Endothelial cell of umbilical vein (primary cell): ENCODE measurements at regions not wholly inside any gene's neighbourhood (a gene's known extent, or its start where the extent isn't known, plus 50 kb on each side); places are given as distances from the start of the nearest gene placed in this dataset.

Experiments
- CTCF ChIP-seq, 2 donors: IDR thresholded peaks; 1 replicate in 1 of 2; 2 replicates in 1 of 2; pipeline ENCODE4 v1.5.1; 2011; ENCODE audit warnings: low read length in 2 of 2, mild to moderate bottlenecking in 2 of 2, moderate library complexity in 2 of 2, control low read depth in 1 of 2, inconsistent platforms in 1 of 2, low read depth in 1 of 2; ENCODE audit not compliant: insufficient read depth in 1 of 2; ENCODE audit errors: extremely low read depth in 1 of 2
- EZH2 ChIP-seq: IDR thresholded peaks from 2 replicates; pipeline ENCODE4 v1.6.1; 2012; ENCODE audit warnings: borderline replicate concordance, low read depth, mild to moderate bottlenecking, moderate library complexity, low read length, inconsistent platforms; ENCODE audit not compliant: severe bottlenecking
- GATA2 ChIP-seq: IDR thresholded peaks from 2 replicates; pipeline ENCODE4 v1.7.0; 2011; ENCODE audit warnings: low read depth, mild to moderate bottlenecking, moderate library complexity, mixed read lengths, low read length; ENCODE audit not compliant: insufficient read length, insufficient read depth
- MAX ChIP-seq: IDR thresholded peaks from 2 replicates; pipeline ENCODE4 v1.6.1; 2011; ENCODE audit not compliant: insufficient read depth, insufficient read length
- MYC ChIP-seq: IDR thresholded peaks from one replicate; pipeline ENCODE4 v1.6.1; 2011; ENCODE audit warnings: mild to moderate bottlenecking, low read depth, low read length
- POLR2A ChIP-seq: IDR thresholded peaks from 2 replicates; pipeline ENCODE4 v1.6.1; 2012; ENCODE audit warnings: low read depth, mild to moderate bottlenecking, control low read depth, low read length
- POLR2AphosphoS5 ChIP-seq: IDR thresholded peaks from 2 replicates; pipeline ENCODE4 v1.6.1; 2012; ENCODE audit warnings: low read depth, mild to moderate bottlenecking, control low read depth, low read length, moderate library complexity; ENCODE audit not compliant: insufficient read depth

DNA sequence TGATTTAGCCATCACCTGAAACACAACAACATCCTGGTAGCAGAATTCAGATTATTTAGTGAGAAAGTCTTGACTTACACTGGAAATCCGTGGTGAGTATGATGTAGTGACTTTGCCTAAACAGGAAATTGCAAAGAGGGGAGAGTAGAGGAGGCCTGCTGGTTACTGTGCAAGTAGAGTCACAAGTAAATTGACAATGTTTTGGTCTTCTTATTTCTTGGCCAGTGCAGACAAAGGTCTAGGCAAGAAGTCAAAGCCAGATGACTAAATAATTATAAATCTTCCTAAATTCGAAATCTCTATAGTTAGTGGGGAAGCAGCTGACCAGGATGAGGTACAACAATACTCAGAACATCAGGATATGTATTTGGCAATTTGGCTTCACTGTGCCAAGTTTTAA is 159.5 kb upstream of the KCTD3 start:
- no peak for TF ChIP-seq CTCF (IDR thresholded peaks at IDR 0.05; ENCODE audit: extremely low read depth in 1 of 2, insufficient read depth in 1 of 2, low read depth in 1 of 2, low read length in 2 of 2)
- no peak for TF ChIP-seq POLR2A
- TF ChIP-seq GATA2: no peak
- TF ChIP-seq POLR2AphosphoS5: no peak
- TF ChIP-seq MYC: no peak
- no peak for TF ChIP-seq EZH2
- no peak for TF ChIP-seq MAX
